ENCODE measurements at regions not wholly inside any gene's neighbourhood (a gene's known extent, or its start where the extent isn't known, plus 50 kb on each side); places are given as distances from the start of the nearest gene placed in this dataset.
"Not testable (repeated sequence)": the region's sequence is repeated elsewhere in the genome, so short reads cannot be mapped to it uniquely, and the experiment has no call there.

DNA sequence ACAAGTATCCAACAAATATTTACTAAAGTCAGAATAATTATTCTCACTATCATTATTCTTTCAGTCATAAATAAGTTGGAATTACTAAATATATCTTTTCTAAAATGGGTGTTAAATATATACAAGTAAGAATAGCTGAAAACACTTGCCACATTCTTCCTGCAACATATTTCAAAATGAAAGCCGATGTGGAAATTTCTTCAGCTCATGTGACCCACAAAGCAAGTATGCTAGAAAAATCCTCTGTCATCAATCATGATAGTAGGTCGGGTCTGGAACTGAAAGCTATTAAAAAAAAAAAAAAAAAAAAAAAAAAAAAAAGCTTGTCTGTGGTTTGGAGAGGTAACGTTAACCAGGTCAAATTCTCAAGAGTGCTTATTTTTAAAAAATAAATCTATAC, 344.7 kb downstream of the NEBL start:
- in situ Hi-C loops (cut with HindIII; ENCODE audit: low sequenced_read_pairs): no loop called here
- TF ChIP-seq, protein P1, sequence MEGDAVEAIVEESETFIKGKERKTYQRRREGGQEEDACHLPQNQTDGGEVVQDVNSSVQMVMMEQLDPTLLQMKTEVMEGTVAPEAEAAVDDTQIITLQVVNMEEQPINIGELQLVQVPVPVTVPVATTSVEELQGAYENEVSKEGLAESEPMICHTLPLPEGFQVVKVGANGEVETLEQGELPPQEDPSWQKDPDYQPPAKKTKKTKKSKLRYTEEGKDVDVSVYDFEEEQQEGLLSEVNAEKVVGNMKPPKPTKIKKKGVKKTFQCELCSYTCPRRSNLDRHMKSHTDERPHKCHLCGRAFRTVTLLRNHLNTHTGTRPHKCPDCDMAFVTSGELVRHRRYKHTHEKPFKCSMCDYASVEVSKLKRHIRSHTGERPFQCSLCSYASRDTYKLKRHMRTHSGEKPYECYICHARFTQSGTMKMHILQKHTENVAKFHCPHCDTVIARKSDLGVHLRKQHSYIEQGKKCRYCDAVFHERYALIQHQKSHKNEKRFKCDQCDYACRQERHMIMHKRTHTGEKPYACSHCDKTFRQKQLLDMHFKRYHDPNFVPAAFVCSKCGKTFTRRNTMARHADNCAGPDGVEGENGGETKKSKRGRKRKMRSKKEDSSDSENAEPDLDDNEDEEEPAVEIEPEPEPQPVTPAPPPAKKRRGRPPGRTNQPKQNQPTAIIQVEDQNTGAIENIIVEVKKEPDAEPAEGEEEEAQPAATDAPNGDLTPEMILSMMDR (IDR thresholded peaks at IDR 0.05; ENCODE audit: low read depth, low read length, missing control alignments): no peak
- no peak for DNase-seq (ENCODE audit: low read depth)
- no peak overlapping the region for H3K4me3 ChIP-seq (ENCODE audit: low read depth, low read length)

DNA sequence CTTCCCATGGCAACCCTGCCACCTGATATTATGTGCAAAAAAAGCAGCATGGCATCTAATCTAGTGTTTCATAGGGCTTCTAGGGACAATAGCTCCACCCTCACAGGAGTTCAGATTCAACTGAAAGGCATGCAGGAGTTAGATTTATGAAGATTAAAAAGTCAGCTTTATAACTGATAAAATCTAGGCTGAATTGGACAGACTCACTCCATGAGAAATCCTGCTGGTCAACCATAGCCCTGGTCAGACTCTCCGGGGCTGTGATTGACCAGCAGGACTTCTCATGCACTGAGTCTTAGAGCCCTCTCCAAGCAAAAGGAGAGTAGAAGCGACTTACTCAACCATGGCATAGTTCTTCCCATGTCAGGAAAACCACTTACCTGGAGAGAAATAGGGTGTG, 345.4 kb downstream of the NEBL start:
- in situ Hi-C loops (cut with HindIII; ENCODE audit: low sequenced_read_pairs): no loop called here

DNA sequence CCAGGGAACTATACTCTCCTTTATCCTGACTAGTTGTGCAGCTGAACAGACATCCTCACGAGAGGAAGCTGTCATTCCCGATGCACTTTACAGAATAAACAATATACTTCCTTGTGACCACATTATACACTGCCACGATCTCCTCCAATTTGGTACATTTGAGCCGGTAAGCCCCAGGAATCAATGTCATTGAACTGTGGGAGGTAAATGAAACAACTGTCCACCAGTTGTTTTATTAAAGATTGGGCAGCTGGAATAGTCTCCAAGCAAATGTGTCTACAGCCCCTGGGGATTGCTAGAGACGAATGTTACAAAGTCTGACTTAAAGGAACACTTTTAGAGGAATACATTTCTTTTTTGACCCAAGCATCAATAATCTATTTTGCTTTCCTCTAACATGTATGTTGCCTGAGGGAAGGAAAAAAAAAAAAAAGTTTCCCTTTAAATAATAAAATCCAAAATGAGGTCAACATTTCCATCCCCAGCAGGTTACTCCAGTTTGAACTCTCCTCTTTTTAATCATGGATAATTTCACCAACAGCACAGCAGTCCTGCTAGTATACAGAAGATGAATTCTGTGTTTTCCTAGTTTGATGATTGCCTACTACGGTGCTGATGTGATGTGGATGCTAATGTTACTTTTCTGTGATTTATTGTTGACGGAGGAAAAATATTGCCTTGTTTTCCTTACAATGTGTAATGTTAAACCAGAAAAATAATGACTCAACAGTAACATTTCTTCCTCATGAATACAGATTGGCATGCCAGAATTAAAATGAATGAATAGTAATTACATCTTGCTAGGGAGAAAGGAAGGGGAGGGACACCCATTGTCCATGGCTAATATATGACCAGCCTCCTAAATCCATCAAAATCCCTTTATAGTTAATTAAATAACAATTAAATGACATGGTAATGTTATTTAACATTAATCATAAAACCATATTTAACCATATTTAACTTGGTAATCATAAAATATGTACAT, 360.9 kb downstream of the NEBL start:
- in situ Hi-C loops (cut with HindIII; ENCODE audit: low sequenced_read_pairs): no loop called here
- TF ChIP-seq, protein P1 (IDR thresholded peaks at IDR 0.05; ENCODE audit: low read depth, low read length, missing control alignments): no peak
- H3K4me3 ChIP-seq (ENCODE audit: low read depth, low read length): no peak overlapping the region
- DNase-seq (ENCODE audit: low read depth): no peak

More for the DNA sequence above, 345.4 kb downstream of the NEBL start:
- H3K4me3 ChIP-seq (ENCODE audit: low read depth, low read length): no peak overlapping the region
- DNase-seq (ENCODE audit: low read depth): no peak
- TF ChIP-seq, protein P1 (IDR thresholded peaks at IDR 0.05; ENCODE audit: low read depth, low read length, missing control alignments): no peak

DNA sequence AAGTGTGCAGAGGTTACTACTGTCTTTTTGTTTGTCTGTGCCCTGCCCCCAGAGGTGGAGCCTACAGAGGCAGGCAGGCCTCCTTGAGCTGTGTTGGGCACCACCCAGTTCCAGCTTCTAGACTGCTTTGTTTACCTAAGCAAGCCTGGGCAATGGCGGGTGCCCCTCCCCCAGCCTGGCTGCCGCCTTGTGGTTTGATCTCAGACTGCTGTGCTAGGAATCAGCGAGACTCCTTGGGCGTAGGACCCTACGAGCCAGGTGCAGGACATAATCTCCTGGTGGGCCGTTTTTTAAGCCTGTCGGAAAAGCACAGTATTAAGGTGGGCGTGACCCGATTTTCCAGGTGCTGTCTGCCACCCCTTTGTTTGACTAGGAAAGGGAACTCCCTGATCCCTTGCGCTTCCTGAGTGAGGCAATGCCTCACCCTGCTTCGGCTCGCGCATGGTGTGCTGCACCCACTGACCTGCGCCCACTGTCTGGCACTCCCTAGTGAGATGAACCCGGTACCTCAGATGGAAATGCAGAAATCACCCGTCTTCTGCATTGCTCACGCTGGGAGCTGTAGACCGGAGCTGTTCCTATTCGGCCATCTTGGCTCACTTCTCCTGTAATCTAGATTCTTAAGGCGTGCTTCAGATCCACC, 365.7 kb downstream of the NEBL start:
- in situ Hi-C loops (cut with HindIII; ENCODE audit: low sequenced_read_pairs); H3K4me3 ChIP-seq (ENCODE audit: low read depth, low read length); DNase-seq (ENCODE audit: low read depth): not testable (repeated sequence)

DNA sequence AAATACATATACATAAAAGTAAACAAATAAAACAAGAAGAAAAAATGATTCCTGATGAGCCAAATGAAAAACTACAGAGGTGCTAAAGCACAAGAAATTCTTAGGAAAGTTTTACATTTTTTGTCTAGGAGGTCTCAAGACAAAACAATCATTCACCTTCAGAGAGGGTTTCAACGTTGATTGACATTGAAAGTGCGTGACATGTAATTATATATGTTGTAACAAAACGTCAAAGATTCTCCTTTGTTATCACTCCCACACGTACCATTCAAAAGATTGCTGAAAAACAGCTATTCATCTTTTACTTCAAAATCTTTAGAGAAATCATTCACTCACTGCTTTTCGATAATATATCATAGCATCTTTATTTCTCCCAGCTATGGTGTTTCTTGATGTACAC, 375.9 kb downstream of the NEBL start:
- H3K4me3 ChIP-seq (ENCODE audit: low read depth, low read length): no peak overlapping the region
- in situ Hi-C loops (cut with HindIII; ENCODE audit: low sequenced_read_pairs): no loop called here
- DNase-seq (ENCODE audit: low read depth): no peak
- TF ChIP-seq, protein P1 (IDR thresholded peaks at IDR 0.05; ENCODE audit: low read depth, low read length, missing control alignments): no peak

DNA sequence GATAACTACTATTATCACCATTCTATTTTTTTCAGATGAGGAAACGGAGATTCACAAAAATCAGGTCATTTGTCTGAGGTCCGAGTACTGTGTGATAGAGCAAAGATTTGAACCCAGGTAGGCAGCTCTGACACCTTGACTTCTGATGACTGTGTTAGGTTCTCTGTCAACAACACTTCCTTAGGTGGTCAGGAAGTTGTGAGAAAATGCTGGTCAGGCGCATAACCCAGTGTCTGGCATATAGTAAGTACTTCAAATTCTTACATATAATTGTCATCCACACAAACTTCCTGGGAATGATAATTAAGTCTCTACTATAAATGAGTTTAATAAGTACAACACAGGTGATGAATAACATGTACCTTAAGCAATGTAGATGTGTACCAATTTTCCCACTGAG, 381.5 kb downstream of the NEBL start:
- in situ Hi-C loops (cut with HindIII; ENCODE audit: low sequenced_read_pairs): no loop called here
- TF ChIP-seq, protein P1 (IDR thresholded peaks at IDR 0.05; ENCODE audit: low read depth, low read length, missing control alignments): no peak
- H3K4me3 ChIP-seq (ENCODE audit: low read depth, low read length): no peak overlapping the region
- DNase-seq (ENCODE audit: low read depth): no peak

DNA sequence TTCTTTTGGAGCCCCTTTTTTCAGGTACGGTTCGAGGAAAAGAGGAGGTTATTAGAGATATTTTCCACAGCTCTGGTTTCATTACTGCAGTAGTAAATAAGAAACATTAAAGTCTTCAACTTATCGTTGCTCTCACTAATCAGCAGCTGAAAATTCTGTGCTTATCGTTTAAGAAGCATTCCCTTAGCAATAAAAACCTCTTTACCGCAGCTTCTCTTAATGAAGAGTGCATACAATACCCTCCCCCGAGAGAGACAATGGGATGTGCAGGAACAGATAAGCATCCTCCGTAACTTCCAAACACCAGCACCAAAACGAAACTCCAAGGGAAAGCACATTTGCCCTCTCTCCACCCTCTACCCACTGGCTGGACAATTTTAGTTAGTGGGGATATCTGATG, 384.5 kb downstream of the NEBL start:
- in situ Hi-C loops (cut with HindIII; ENCODE audit: low sequenced_read_pairs): no loop called here
- H3K4me3 ChIP-seq (ENCODE audit: low read depth, low read length): no peak overlapping the region
- no peak for DNase-seq (ENCODE audit: low read depth)
- TF ChIP-seq, protein P1 (IDR thresholded peaks at IDR 0.05; ENCODE audit: low read depth, low read length, missing control alignments): no peak
